Progenitor cell of endocrine pancreas (in vitro differentiated cells): ENCODE measurements at regions not wholly inside any gene's neighbourhood (a gene's known extent, or its start where the extent isn't known, plus 50 kb on each side); places are given as distances from the start of the nearest gene placed in this dataset.

Experiments
- DNase-seq: peaks from one replicate; pipeline ENCODE4 v3.0.0; 2021; ENCODE audit warnings: low spot score; ENCODE audit not compliant: unreplicated experiment
- H3K27ac Mint-ChIP-seq: 2 replicates; pipeline ENCODE4 v1.8.0; 2021; ENCODE audit warnings: mild to moderate bottlenecking, moderate library complexity, mixed read lengths
- H3K27me3 Mint-ChIP-seq: 2 replicates; pipeline ENCODE4 v1.8.0; 2021; ENCODE audit warnings: mixed read lengths
- H3K36me3 Mint-ChIP-seq: 2 replicates; pipeline ENCODE4 v1.8.0; 2022; ENCODE audit warnings: mixed read lengths; ENCODE audit not compliant: insufficient read depth
- H3K4me1 Mint-ChIP-seq: 2 replicates; pipeline ENCODE4 v1.8.0; 2021; ENCODE audit warnings: low read depth, mixed read lengths
- H3K4me3 Mint-ChIP-seq: 2 replicates; pipeline ENCODE4 v1.8.0; 2021; ENCODE audit warnings: low read depth, mild to moderate bottlenecking, moderate library complexity, mixed read lengths
- H3K9me3 Mint-ChIP-seq: 2 replicates; pipeline ENCODE4 v1.8.0; 2021; ENCODE audit warnings: low read depth, mixed read lengths
- CTCF ChIP-seq: fragments of 200-600 bp; sonication (generic); IDR thresholded peaks from one replicate; pipeline ENCODE4 v1.5.0; 2021; ENCODE audit warnings: antibody characterized with exemption, mild to moderate bottlenecking; ENCODE audit not compliant: unreplicated experiment

- no peak for TF ChIP-seq CTCF
- Mint-ChIP-seq H3K4me3 (no peak overlapping the region), H3K9me3 (no peaks in the 10 kb centered on the region), H3K27me3 (no peaks in the 10 kb centered on the region), H3K36me3 (no peaks in the 10 kb centered on the region), H3K27ac (no peak overlapping the region), H3K4me1 (peaks cover 1% of the 10 kb centered on the region)
- no peak for DNase-seq
Observed at GRCh38 chr3:74537164-74537563, 77.3 kb downstream of the CNTN3 start.

- Mint-ChIP-seq H3K4me1 (peaks cover 1% of the 10 kb centered on the region), H3K9me3 (no peaks in the 10 kb centered on the region), H3K27me3 (peaks cover 6% of the 10 kb centered on the region), H3K4me3 (no peak overlapping the region), H3K27ac (no peak overlapping the region), H3K36me3 (no peaks in the 10 kb centered on the region)
- no peak for DNase-seq
- TF ChIP-seq CTCF = no peak
Observed at GRCh38 chr3:74535281-74535680, 79.2 kb downstream of the CNTN3 start.

- no peak overlapping the region for H3K27ac Mint-ChIP-seq
- no peaks in the 10 kb centered on the region for H3K9me3 Mint-ChIP-seq
- peaks cover 7% of the 10 kb centered on the region for H3K27me3 Mint-ChIP-seq
- H3K4me1 Mint-ChIP-seq = peaks cover 1% of the 10 kb centered on the region
- DNase-seq = no peak
- no peak for TF ChIP-seq CTCF
- H3K4me3 Mint-ChIP-seq = no peak overlapping the region
- no peaks in the 10 kb centered on the region for H3K36me3 Mint-ChIP-seq
Observed at GRCh38 chr3:74534611-74535010, 79.8 kb downstream of the CNTN3 start.

- DNase-seq = no peak
- Mint-ChIP-seq H3K9me3 (no peaks in the 10 kb centered on the region), H3K4me3 (no peak overlapping the region), H3K4me1 (peaks cover 4% of the 10 kb centered on the region), H3K36me3 (no peaks in the 10 kb centered on the region), H3K27ac (no peak overlapping the region), H3K27me3 (peaks cover 7% of the 10 kb centered on the region)
- TF ChIP-seq CTCF = no peak
Observed at GRCh38 chr3:74532446-74532845, 82.0 kb downstream of the CNTN3 start.

GRCh38 chr3:74531491-74531890 is 83.0 kb downstream of the CNTN3 start:
- TF ChIP-seq CTCF = no peak
- no peak for DNase-seq
- no peak overlapping the region for H3K4me3 Mint-ChIP-seq
- H3K36me3 Mint-ChIP-seq = no peaks in the 10 kb centered on the region
- no peaks in the 10 kb centered on the region for H3K9me3 Mint-ChIP-seq
- peaks cover 4% of the 10 kb centered on the region for H3K4me1 Mint-ChIP-seq
- H3K27ac Mint-ChIP-seq = no peak overlapping the region
- H3K27me3 Mint-ChIP-seq = peaks cover 7% of the 10 kb centered on the region
